Neural progenitor cell (in vitro differentiated cells): ENCODE measurements at regions not wholly inside any gene's neighbourhood (a gene's known extent, or its start where the extent isn't known, plus 50 kb on each side); places are given as distances from the start of the nearest gene placed in this dataset.

Experiments
- EZH2 ChIP-seq: fragments of 200-600 bp; sonication (generic); IDR thresholded peaks from 2 replicates; pipeline ENCODE4 v1.6.1; 2017; ENCODE audit warnings: antibody characterized with exemption, mild to moderate bottlenecking, moderate library complexity
- EZH2phosphoT487 ChIP-seq: fragments of 200-600 bp; sonication (generic); IDR thresholded peaks from 2 replicates; pipeline ENCODE4 v1.6.1; 2017; ENCODE audit warnings: antibody characterized with exemption
- TF ChIP-seq, protein P1 (sequence below): fragments of 200-600 bp; sonication (generic); IDR thresholded peaks from 2 replicates; pipeline ENCODE4 v1.5.1; 2017; ENCODE audit warnings: antibody characterized with exemption, mild to moderate bottlenecking

DNA sequence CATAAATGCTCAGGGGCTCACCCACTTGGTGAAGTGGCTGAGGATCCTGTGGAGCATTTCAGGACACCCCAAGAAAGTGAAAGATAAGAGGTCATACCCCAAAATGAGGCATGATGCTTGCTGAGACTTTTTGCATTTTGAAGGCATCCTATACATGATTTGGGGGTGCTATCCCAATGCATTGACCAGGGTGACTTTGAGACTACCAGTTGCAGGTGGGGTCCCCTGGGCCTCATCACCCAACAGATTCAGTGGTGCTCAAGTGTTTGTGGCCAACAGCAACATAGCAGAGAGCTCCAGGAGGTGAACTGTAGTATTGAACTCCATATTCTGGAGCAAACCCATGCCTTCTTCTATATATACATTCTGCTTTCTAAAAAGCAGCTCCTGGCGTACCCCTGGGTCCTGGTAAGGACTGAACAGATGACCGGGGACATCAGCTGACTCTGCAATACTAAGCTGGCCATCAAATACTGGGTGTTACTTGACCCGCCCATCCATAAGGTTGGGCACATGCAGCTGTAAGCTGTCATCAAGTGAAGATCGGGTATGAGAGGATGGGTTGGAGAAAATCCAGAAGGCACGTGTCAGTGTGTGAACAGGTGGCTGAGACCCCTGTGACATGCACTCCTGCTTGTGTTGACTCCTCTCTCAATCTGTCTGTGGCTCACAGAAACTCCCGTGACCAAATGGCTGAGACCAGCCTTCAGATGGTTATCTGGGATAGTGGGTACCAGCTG is 143.3 kb downstream of the KLF13 start:
- TF ChIP-seq, protein P1, sequence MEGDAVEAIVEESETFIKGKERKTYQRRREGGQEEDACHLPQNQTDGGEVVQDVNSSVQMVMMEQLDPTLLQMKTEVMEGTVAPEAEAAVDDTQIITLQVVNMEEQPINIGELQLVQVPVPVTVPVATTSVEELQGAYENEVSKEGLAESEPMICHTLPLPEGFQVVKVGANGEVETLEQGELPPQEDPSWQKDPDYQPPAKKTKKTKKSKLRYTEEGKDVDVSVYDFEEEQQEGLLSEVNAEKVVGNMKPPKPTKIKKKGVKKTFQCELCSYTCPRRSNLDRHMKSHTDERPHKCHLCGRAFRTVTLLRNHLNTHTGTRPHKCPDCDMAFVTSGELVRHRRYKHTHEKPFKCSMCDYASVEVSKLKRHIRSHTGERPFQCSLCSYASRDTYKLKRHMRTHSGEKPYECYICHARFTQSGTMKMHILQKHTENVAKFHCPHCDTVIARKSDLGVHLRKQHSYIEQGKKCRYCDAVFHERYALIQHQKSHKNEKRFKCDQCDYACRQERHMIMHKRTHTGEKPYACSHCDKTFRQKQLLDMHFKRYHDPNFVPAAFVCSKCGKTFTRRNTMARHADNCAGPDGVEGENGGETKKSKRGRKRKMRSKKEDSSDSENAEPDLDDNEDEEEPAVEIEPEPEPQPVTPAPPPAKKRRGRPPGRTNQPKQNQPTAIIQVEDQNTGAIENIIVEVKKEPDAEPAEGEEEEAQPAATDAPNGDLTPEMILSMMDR, result no peak
- TF ChIP-seq EZH2 (no peak), EZH2phosphoT487 (no peak)
